ENCODE measurements at regions not wholly inside any gene's neighbourhood (a gene's known extent, or its start where the extent isn't known, plus 50 kb on each side); places are given as distances from the start of the nearest gene placed in this dataset.
A peak's percentile ranks its signal among the peaks of the same experiment; 100 is the strongest.
"Not testable (repeated sequence)": the region's sequence is repeated elsewhere in the genome, so short reads cannot be mapped to it uniquely, and the experiment has no call there.

DNA sequence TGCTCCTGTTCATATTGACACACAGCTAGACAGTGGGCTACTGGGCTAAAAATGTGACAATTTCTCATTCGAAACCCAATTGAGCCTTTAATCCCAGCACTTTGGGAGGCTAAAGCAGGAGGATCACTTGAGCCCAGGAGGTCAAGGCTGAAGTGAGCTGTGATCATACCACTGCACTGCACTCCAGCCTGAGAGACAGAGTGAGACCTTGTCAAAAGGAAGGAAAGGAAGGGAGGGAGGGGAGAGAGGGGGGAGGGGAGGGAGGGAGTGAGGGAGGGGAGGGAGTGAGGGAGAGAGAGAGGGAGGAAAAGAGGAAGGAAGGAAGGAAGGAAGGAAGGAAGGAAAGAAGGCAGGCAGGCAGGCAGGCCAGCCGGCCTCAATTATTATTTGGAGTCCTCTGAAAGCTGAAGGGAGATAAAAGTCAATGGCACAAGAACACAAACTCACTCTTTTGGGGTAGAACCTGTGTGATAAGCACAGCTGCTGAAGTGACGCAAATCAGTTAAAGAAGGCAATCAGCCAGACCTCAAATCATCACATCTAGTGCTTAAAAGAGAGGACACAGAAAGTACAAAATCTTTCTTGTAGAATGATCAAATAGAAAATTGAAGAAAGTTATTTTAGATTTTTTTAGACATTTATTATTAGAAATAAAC, 98.1 kb downstream of the CCDC71L start:
- DNase-seq, result no peak

DNA sequence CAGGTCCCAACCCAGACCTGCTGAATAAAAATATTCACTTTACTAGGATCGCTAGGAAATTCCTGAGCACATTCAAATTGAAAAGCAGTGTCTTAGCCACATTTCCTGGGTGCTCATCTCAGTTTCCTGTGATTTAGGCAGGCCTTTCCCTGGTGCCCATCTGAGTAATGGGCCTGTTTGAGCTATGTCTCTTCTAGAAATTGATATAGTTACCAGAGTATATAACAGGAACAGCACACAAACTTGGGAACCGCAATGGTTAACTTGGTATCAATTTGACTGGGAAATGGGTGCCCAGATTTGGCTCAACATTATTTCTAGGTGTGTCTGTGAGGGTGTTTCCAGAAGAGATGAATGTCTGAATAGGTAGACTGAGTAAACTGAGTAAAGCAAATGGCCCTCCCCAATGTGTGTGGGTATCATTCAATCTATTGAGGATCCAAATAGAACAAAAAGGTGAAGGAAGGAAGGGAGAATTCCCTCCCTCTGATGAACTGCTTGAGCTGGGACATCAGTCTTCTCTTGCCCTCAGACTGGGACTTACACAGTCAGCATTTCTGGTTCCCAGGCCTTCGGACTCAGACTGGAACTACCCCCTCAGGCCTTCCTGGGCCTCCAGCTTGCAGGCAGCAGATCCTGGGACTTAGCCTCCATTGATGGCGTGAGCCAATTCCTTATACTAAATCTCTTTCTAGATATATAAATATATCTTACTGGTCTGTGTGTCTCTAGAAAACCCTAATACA, 99.1 kb downstream of the CCDC71L start:
- Mint-ChIP-seq H3K4me1 (no peaks in the 10 kb centered on the region), H3K27ac (no peak overlapping the region), H3K9me3 (peaks cover 5% of the 10 kb centered on the region), H3K27me3 (peaks cover 8% of the 10 kb centered on the region), H3K4me3 (no peak overlapping the region), H3K36me3 (ENCODE audit: low read depth) (no peaks in the 10 kb centered on the region)
- intact Hi-C loops (cut with micrococcal nuclease), result no loop called here
- DNase-seq, result no peak

More for the DNA sequence above, 98.1 kb downstream of the CCDC71L start:
- Mint-ChIP-seq H3K9me3 (peaks cover 5% of the 10 kb centered on the region), H3K4me1 (no peaks in the 10 kb centered on the region), H3K27ac (no peak overlapping the region), H3K27me3 (peaks cover 2% of the 10 kb centered on the region), H3K36me3 (ENCODE audit: low read depth) (no peaks in the 10 kb centered on the region), H3K4me3 (no peak overlapping the region)
- intact Hi-C loops (cut with micrococcal nuclease), result no loop called here

DNA sequence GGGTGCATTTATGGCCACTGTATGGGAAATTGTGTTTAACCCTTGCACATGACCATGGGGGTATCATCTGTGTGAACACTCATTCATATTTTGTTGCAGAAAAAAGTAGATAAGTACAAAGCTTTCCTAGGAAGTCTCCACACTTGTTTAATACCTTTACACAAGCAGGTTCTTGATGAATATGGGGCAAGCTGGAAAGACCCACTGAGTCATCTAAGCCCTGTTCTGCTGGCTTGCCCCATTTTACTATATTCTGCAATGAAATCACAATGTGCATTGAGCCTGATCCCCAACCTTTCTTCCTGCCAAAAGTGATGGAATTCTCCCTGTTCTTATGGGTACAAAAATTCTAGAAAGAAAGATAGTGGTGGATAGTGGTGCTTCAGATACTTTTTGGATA, 99.8 kb downstream of the CCDC71L start:
- Mint-ChIP-seq H3K27me3 (peaks cover 13% of the 10 kb centered on the region), H3K27ac (no peak overlapping the region)
- intact Hi-C loops (cut with micrococcal nuclease), result no loop called here

DNA sequence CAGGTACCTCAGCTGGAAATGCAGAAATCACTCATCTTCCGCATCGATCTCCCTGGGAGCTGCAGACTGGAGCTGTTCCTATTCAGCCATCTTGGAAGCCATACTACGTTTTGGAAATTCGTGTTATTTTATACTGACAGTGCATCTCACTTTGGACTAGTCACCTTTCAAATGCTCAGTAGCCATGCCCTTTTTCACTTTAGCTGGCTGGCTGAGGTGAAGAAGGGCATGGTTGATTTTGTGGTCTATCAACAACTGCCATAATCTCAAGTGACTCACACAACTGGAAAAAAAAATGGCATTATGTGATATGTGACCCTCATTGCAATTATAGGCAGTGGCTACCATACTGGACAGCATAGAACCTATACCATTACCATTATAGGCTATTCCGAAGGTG, 100.5 kb downstream of the CCDC71L start:
- Mint-ChIP-seq H3K4me3 (no peak overlapping the region), H3K4me1 (no peaks in the 10 kb centered on the region), H3K36me3 (ENCODE audit: low read depth) (no peaks in the 10 kb centered on the region), H3K9me3 (peaks cover 15% of the 10 kb centered on the region), H3K27me3 (peaks cover 14% of the 10 kb centered on the region), H3K27ac (no peak overlapping the region)
- intact Hi-C loops (cut with micrococcal nuclease), result no loop called here
- DNase-seq, result no peak

More for the DNA sequence above, 99.8 kb downstream of the CCDC71L start:
- H3K9me3 Mint-ChIP-seq, result peaks cover 10% of the 10 kb centered on the region
- no peaks in the 10 kb centered on the region for H3K4me1 Mint-ChIP-seq
- DNase-seq, result no peak
- no peak overlapping the region for H3K4me3 Mint-ChIP-seq
- H3K36me3 Mint-ChIP-seq (ENCODE audit: low read depth), result no peaks in the 10 kb centered on the region

DNA sequence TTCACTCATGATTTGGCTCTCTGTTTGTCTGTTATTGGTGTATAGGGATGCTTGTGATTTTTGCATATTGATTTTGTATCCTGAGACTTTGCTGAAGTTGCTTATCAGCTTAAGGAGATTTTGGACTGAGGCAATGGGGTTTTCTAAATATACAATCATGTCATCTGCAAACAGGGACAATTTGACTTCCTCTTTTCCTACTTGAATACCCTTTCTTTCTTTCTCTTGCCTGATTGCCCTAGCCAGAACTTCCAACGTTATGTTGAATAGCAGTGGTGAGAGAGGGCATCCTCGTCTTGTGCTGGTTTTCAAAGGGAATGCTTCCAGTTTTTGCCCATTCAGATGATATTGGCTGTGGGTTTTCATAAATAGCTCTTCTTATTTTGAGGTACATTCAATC, 104.7 kb downstream of the CCDC71L start:
- H3K27me3 Mint-ChIP-seq, result peaks cover 15% of the 10 kb centered on the region
- not testable (repeated sequence) for H3K36me3 Mint-ChIP-seq (ENCODE audit: low read depth)

DNA sequence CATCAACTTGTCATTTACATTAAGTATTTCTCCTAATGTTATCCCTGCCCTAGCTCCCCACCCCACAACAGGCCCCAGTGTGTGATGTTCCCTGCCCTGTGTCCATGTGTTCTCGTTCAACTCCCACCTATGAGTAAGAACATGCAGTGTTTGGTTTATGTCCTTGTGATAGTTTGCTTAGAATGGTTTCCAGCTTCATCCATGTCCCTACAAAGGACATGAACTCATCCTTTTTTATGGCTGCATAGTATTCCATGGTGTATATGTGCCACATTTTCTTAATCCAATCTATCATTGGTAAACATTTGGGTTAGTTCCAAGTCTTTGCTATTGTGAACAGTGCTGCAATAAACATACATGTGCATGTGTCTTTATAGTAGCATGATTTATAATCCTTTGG, 106.3 kb downstream of the CCDC71L start:
- H3K4me1 Mint-ChIP-seq; DNase-seq; intact Hi-C loops (cut with micrococcal nuclease); H3K36me3 Mint-ChIP-seq (ENCODE audit: low read depth); H3K4me3 Mint-ChIP-seq; H3K27ac Mint-ChIP-seq: not testable (repeated sequence)
- Mint-ChIP-seq H3K27me3 (peaks cover 19% of the 10 kb centered on the region), H3K9me3 (peaks cover 31% of the 10 kb centered on the region)

More for the DNA sequence above, 104.7 kb downstream of the CCDC71L start:
- intact Hi-C loops (cut with micrococcal nuclease); H3K4me3 Mint-ChIP-seq; H3K27ac Mint-ChIP-seq; DNase-seq; H3K4me1 Mint-ChIP-seq: not testable (repeated sequence)
- H3K9me3 Mint-ChIP-seq, result peaks cover 29% of the 10 kb centered on the region

DNA sequence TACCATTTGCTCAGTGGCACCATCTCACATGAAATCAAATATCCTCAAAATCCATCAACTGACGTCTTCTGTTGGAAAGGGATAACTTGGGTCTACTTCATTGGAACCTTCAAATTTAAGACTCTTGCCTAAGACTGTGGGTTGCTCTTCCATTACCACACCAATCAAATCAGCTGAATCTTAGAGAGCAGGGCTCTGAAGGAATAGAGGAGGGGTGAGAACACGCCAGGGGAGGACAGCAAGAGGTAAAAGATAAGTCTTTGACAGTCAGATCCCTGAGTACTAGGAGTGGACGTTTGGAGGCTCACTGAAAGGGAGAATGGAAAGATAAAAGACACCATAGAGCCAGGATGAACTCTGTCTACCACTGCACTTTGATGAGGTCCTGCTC, 107.5 kb downstream of the CCDC71L start:
- Mint-ChIP-seq H3K27me3 (peaks cover 19% of the 10 kb centered on the region), H3K9me3 (peaks cover 30% of the 10 kb centered on the region), H3K4me1 (no peaks in the 10 kb centered on the region), H3K27ac (no peak overlapping the region), H3K36me3 (ENCODE audit: low read depth) (no peaks in the 10 kb centered on the region), H3K4me3 (no peak overlapping the region)
- no peak for DNase-seq
- intact Hi-C loops (cut with micrococcal nuclease), result no loop called here

DNA sequence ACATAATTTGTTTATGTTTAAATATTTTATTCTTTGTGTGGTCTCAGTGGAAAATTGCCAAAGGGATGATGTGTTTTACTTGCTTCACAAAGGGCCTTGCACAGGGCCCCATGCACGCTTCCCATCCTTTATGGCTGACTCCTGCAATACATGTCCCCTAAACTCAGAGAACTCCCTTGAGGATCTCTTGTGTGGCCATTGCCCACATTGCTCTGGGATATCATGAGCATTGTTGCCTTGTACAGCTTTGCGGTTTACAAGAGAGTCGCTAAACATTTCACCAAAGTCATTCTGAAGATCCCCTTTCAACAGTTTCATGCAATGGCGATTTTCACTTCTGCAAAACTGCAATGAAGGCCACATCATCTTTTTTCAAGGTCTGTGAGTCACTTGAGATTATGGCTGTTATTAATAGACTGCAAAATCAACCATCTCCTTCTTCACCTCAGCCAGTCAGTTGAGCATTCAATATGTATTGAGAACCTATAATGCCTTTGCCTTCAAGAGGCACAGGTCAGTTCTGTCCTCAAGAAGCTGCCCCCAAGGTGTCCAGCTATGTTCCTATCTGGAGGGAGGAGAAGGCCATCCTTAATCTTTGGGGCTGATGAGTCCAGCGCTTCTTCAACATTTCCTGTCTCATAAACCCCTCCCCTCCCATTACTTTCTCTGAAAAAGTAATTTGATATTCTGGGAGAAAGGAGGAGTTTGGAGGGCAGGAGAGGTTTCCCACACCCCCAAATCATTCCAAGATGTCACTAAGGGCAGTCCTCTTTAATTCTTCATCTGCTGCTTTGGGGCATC, 108.1 kb downstream of the CCDC71L start:
- DNase-seq, result no peak
- no peak overlapping the region for H3K4me3 Mint-ChIP-seq
- H3K36me3 Mint-ChIP-seq (ENCODE audit: low read depth), result no peaks in the 10 kb centered on the region
- H3K27me3 Mint-ChIP-seq, result peaks cover 17% of the 10 kb centered on the region
- H3K9me3 Mint-ChIP-seq, result peaks cover 26% of the 10 kb centered on the region
- intact Hi-C loops (cut with micrococcal nuclease), result no loop called here
- no peaks in the 10 kb centered on the region for H3K4me1 Mint-ChIP-seq
- no peak overlapping the region for H3K27ac Mint-ChIP-seq

DNA sequence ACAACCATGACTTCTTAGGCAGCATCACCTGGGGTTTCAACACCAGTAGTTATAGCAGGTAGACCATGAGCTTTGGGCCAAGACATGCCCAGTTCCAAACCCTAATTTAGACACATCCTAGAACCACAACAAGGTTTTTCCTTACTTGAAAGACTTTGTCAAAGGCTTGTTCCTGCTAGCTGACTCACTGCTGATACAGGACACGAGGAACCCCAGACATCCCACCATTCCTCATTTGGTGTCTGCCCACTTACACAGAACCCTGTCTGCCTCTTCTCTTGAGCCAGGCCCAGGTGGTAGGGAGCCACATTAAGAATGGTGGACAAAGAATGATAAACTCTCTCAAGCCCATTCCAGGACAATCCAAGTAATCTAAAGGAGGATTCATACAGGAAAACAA, 109.0 kb downstream of the CCDC71L start:
- peaks cover 11% of the 10 kb centered on the region for H3K27me3 Mint-ChIP-seq
- H3K9me3 Mint-ChIP-seq, result peaks cover 29% of the 10 kb centered on the region
- H3K4me3 Mint-ChIP-seq, result no peak overlapping the region
- no peaks in the 10 kb centered on the region for H3K4me1 Mint-ChIP-seq
- H3K27ac Mint-ChIP-seq, result no peak overlapping the region
- H3K36me3 Mint-ChIP-seq (ENCODE audit: low read depth), result no peaks in the 10 kb centered on the region
- no peak for DNase-seq
- intact Hi-C loops (cut with micrococcal nuclease), result no loop called here

DNA sequence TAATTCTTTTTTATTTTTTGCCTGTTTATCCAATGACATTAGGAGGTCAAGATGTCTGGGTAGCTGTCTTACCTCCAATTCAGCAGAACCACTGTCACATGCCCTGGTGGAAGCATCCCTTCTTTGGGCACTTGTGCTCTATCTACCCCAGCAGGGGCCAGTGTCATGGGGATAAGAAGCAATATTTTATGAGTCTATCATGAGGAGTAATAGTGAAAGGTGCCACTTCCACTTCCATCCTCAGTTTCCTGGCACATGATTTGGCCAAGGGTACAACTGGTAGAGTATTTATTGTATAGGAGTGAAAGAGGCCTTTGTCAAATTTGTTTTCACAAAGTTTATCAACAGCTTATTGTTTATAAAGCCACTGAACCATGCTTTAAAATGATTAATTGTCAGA, 112.5 kb downstream of the CCDC71L start:
- peaks cover 4% of the 10 kb centered on the region for H3K4me1 Mint-ChIP-seq
- peaks cover 5% of the 10 kb centered on the region for H3K27me3 Mint-ChIP-seq
- intact Hi-C loops (cut with micrococcal nuclease), result loop anchor here (10.0 kb wide), 1 partner anchor 374 kb away; no protein-coding TSS in a partner anchor
- no peak overlapping the region for H3K27ac Mint-ChIP-seq
- H3K36me3 Mint-ChIP-seq (ENCODE audit: low read depth), result no peaks in the 10 kb centered on the region
- H3K9me3 Mint-ChIP-seq, result peaks cover 15% of the 10 kb centered on the region
- no peak for DNase-seq
- no peak overlapping the region for H3K4me3 Mint-ChIP-seq

DNA sequence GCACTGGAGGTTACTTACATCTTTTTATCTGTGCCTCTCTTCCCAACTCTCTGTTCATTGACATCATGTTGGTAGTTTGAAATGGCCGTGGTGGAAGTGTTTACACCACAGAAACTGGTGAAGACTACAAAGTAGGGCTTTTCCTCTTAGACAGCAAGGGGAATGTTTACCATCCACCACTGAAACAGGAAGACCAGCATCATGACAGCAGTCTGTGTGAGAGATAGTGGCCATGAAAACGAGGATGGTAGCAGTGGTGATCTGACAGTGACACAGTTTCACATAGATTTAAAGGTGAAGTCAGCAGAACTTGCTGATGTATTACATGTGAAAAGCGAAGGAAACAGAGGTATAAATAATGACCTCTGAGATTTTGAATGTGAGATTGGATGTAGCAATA, 115.7 kb downstream of the CCDC71L start:
- H3K36me3 Mint-ChIP-seq (ENCODE audit: low read depth), result no peaks in the 10 kb centered on the region
- H3K4me3 Mint-ChIP-seq, result no peak overlapping the region
- intact Hi-C loops (cut with micrococcal nuclease), result loop anchor here (10.0 kb wide), 1 partner anchor 370 kb away; no protein-coding TSS in a partner anchor
- no peak overlapping the region for H3K27ac Mint-ChIP-seq
- H3K9me3 Mint-ChIP-seq, result peaks cover 4% of the 10 kb centered on the region
- H3K27me3 Mint-ChIP-seq, result peaks cover 3% of the 10 kb centered on the region
- no peak for DNase-seq
- H3K4me1 Mint-ChIP-seq, result peaks cover 8% of the 10 kb centered on the region

DNA sequence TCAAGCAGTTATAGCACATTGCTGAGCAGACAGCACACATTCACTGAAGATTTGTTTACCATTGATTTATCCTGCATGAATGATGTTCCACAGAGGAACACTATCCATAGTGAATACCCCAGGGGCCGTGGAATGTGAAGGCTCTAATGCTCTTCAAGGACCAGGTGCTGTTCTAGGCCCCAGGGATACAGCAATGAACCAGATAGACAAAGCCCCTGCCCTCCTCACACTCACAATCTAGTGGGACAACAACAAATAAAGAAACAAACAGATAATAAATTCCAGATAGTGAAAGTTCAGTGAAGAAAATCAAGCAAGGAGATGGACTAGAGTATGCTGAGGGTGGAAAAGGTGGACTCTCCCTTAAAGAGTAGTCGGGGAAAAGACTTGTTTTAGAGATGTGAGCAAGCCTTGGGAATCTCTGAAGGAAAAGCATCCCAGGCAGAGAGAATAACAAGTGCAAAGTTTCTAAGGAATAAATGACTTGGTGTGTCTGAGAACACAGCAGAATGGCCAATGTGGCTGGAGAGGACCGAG, 117.7 kb downstream of the CCDC71L start:
- intact Hi-C loops (cut with micrococcal nuclease), result loop anchor here (10.0 kb wide), 1 partner anchor 368 kb away; no protein-coding TSS in a partner anchor
- no peaks in the 10 kb centered on the region for H3K27me3 Mint-ChIP-seq
- H3K4me1 Mint-ChIP-seq, result peaks cover 8% of the 10 kb centered on the region
- no peak overlapping the region for H3K4me3 Mint-ChIP-seq
- no peak for DNase-seq
- no peaks in the 10 kb centered on the region for H3K36me3 Mint-ChIP-seq (ENCODE audit: low read depth)
- peaks cover 4% of the 10 kb centered on the region for H3K9me3 Mint-ChIP-seq
- H3K27ac Mint-ChIP-seq, result no peak overlapping the region

DNA sequence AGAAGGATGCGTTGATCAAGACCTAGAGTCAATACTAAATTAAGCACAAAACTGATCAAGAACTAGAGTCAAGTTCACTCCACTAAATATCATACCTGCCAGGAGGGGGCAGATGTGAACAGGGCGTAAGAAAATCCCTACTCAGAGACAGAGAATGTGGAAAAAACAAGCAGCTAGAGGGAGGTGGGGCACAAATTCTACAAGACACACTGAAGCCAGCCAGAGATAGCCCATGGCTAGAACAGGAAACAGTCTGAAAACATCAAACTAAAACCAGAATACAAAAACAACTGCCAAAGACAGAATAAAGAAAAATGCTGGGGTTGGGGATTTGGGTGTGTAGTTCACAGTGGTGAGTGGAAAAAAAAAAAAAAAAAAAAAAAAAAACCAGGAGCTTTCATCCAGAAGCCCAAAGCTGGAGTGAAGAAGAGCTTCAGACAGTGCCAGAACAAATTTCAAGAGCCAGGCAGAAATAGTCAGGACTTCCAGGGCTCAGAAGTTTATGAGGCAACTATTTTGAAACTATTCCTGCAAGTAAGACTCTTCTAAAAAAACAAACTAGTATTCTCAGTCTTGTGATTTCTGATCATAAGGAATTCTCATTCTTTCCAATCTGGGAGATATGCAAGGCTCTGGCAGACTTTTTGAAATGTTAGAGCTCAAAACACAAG, 118.3 kb downstream of the CCDC71L start:
- H3K27ac Mint-ChIP-seq, result peak overlapping the region; percentile 4
- H3K4me1 Mint-ChIP-seq, result peaks cover 8% of the 10 kb centered on the region
- H3K36me3 Mint-ChIP-seq (ENCODE audit: low read depth), result no peaks in the 10 kb centered on the region
- DNase-seq, result peak; percentile 75
- H3K4me3 Mint-ChIP-seq, result no peak overlapping the region
- intact Hi-C loops (cut with micrococcal nuclease), result loop anchor here (1.0 to 10.0 kb wide), 3 partner anchors 118 to 368 kb away; no protein-coding TSS in a partner anchor
- H3K27me3 Mint-ChIP-seq, result no peaks in the 10 kb centered on the region
- H3K9me3 Mint-ChIP-seq, result peaks cover 4% of the 10 kb centered on the region
